ENCODE measurements at regions not wholly inside any gene's neighbourhood (a gene's known extent, or its start where the extent isn't known, plus 50 kb on each side); places are given as distances from the start of the nearest gene placed in this dataset.

- H3K4me1 ChIP-seq (ENCODE audit: control insufficient read depth, extremely low read depth, insufficient read depth, low read length) = no peaks in the 10 kb centered on the region
- H3K27me3 ChIP-seq (ENCODE audit: control insufficient read depth, insufficient read depth, low read length) = no peaks in the 10 kb centered on the region
- no peak for DNase-seq (ENCODE audit: low read depth in 2 of 2)
- TF ChIP-seq CTCF (conservative IDR thresholded peaks at IDR 0.05 in 1 of 2, IDR thresholded peaks at IDR 0.05 in 1 of 2; ENCODE audit: low read depth in 1 of 2, low read length in 2 of 2) = no peak
- no peak for TF ChIP-seq EZH2 (IDR thresholded peaks at IDR 0.05; ENCODE audit: low read length, missing control alignments)
- no peaks in the 10 kb centered on the region for H3K36me3 ChIP-seq (ENCODE audit: control insufficient read depth, insufficient read depth, low read length)
- no peak overlapping the region for H3K27ac ChIP-seq (ENCODE audit: insufficient read depth, low read length)
- no peaks in the 10 kb centered on the region for H3K79me2 ChIP-seq (ENCODE audit: control insufficient read depth, insufficient read depth, low read length)
- no peaks in the 10 kb centered on the region for H3K9me3 ChIP-seq (ENCODE audit: control insufficient read depth, insufficient read depth, low read depth, low read length)
- no peak overlapping the region for H3K9ac ChIP-seq (ENCODE audit: insufficient read depth, low read length)
- no peaks in the 10 kb centered on the region for H4K20me1 ChIP-seq (ENCODE audit: control insufficient read depth, extremely low read depth, insufficient read depth, low read length)
- H3K4me3 ChIP-seq (replicated peaks in 1 of 4; ENCODE audit: control extremely low read depth in 1 of 4, insufficient read depth in 1 of 4, low read depth in 3 of 4, low read length in 4 of 4) = no peak overlapping the region
- H2AFZ ChIP-seq (ENCODE audit: low read length) = no peak overlapping the region
- H3K4me2 ChIP-seq (ENCODE audit: extremely low read depth, insufficient read depth, low read length) = no peak overlapping the region
Measured at GRCh38 chr20:22890594-22891300, 144.4 kb upstream of the SSTR4 start.

- no peak overlapping the region for H3K4me3 ChIP-seq (replicated peaks in 1 of 4; ENCODE audit: control extremely low read depth in 1 of 4, insufficient read depth in 1 of 4, low read depth in 3 of 4, low read length in 4 of 4)
- TF ChIP-seq CTCF (conservative IDR thresholded peaks at IDR 0.05 in 1 of 2, IDR thresholded peaks at IDR 0.05 in 1 of 2; ENCODE audit: low read depth in 1 of 2, low read length in 2 of 2) (no peak), EZH2 (IDR thresholded peaks at IDR 0.05; ENCODE audit: low read length, missing control alignments) (no peak)
- no peaks in the 10 kb centered on the region for H4K20me1 ChIP-seq (ENCODE audit: control insufficient read depth, extremely low read depth, insufficient read depth, low read length)
- H3K36me3 ChIP-seq (ENCODE audit: control insufficient read depth, insufficient read depth, low read length) = no peaks in the 10 kb centered on the region
- no peak overlapping the region for H3K9ac ChIP-seq (ENCODE audit: insufficient read depth, low read length)
- no peaks in the 10 kb centered on the region for H3K79me2 ChIP-seq (ENCODE audit: control insufficient read depth, insufficient read depth, low read length)
- no peak overlapping the region for H3K4me2 ChIP-seq (ENCODE audit: extremely low read depth, insufficient read depth, low read length)
- no peaks in the 10 kb centered on the region for H3K9me3 ChIP-seq (ENCODE audit: control insufficient read depth, insufficient read depth, low read depth, low read length)
- no peaks in the 10 kb centered on the region for H3K4me1 ChIP-seq (ENCODE audit: control insufficient read depth, extremely low read depth, insufficient read depth, low read length)
- no peak for DNase-seq (ENCODE audit: low read depth in 2 of 2)
- H3K27ac ChIP-seq (ENCODE audit: insufficient read depth, low read length) = no peak overlapping the region
- no peak overlapping the region for H2AFZ ChIP-seq (ENCODE audit: low read length)
- H3K27me3 ChIP-seq (ENCODE audit: control insufficient read depth, insufficient read depth, low read length) = no peaks in the 10 kb centered on the region
Measured at GRCh38 chr20:22901164-22901563, 133.9 kb upstream of the SSTR4 start.

- H2AFZ ChIP-seq (ENCODE audit: low read length) = no peak overlapping the region
- no peak overlapping the region for H3K4me2 ChIP-seq (ENCODE audit: extremely low read depth, insufficient read depth, low read length)
- no peaks in the 10 kb centered on the region for H3K79me2 ChIP-seq (ENCODE audit: control insufficient read depth, insufficient read depth, low read length)
- no peak overlapping the region for H3K4me3 ChIP-seq (replicated peaks in 1 of 4; ENCODE audit: control extremely low read depth in 1 of 4, insufficient read depth in 1 of 4, low read depth in 3 of 4, low read length in 4 of 4)
- H3K9ac ChIP-seq (ENCODE audit: insufficient read depth, low read length) = no peak overlapping the region
- no peaks in the 10 kb centered on the region for H3K9me3 ChIP-seq (ENCODE audit: control insufficient read depth, insufficient read depth, low read depth, low read length)
- H3K36me3 ChIP-seq (ENCODE audit: control insufficient read depth, insufficient read depth, low read length) = no peaks in the 10 kb centered on the region
- no peaks in the 10 kb centered on the region for H3K4me1 ChIP-seq (ENCODE audit: control insufficient read depth, extremely low read depth, insufficient read depth, low read length)
- H3K27me3 ChIP-seq (ENCODE audit: control insufficient read depth, insufficient read depth, low read length) = no peaks in the 10 kb centered on the region
- TF ChIP-seq CTCF (conservative IDR thresholded peaks at IDR 0.05 in 1 of 2, IDR thresholded peaks at IDR 0.05 in 1 of 2; ENCODE audit: low read depth in 1 of 2, low read length in 2 of 2) (no peak), EZH2 (IDR thresholded peaks at IDR 0.05; ENCODE audit: low read length, missing control alignments) (no peak)
- H4K20me1 ChIP-seq (ENCODE audit: control insufficient read depth, extremely low read depth, insufficient read depth, low read length) = no peaks in the 10 kb centered on the region
- no peak overlapping the region for H3K27ac ChIP-seq (ENCODE audit: insufficient read depth, low read length)
- DNase-seq (ENCODE audit: low read depth in 2 of 2) = no peak
Measured at GRCh38 chr20:22901921-22902320, 133.2 kb upstream of the SSTR4 start.
